Body of pancreas (tissue), 4 donors: ENCODE measurements at regions not wholly inside any gene's neighbourhood (a gene's known extent, or its start where the extent isn't known, plus 50 kb on each side); places are given as distances from the start of the nearest gene placed in this dataset.
"Not testable (repeated sequence)": the region's sequence is repeated elsewhere in the genome, so short reads cannot be mapped to it uniquely, and the experiment has no call there.

Experiments
- ATAC-seq: fragments of 150-250 bp; one replicate; pipeline ENCODE4 v1.9.1; 2016
- DNase-seq, 4 donors: peaks; one replicate each; pipeline ENCODE4 v3.0.0-alpha.2; 2019
- H3K27ac ChIP-seq, 4 donors: fragments of 200-600 bp; sonication (generic); 1 replicate in 3 of 4; 2 replicates in 1 of 4; pipeline versions ENCODE4 v1.5.1 to v1.6.1; 2016 to 2019; ENCODE audit warnings: mild to moderate bottlenecking in 1 of 4, mixed read lengths in 1 of 4, moderate library complexity in 1 of 4
- H3K27me3 ChIP-seq, 2 donors: fragments of 200-600 bp; sonication (generic); one replicate each; pipeline ENCODE4 v1.6.0; 2016; ENCODE audit warnings: mild to moderate bottlenecking in 1 of 2
- H3K36me3 ChIP-seq, 2 donors: fragments of 200-600 bp; sonication (generic); replicated peaks in 1 of 2; 2 replicates each; pipeline ENCODE4 v1.5.1; 2016; ENCODE audit warnings: low read depth in 2 of 2; ENCODE audit not compliant: insufficient read depth in 1 of 2
- H3K4me1 ChIP-seq: fragments of 200-600 bp; sonication (generic); one replicate; pipeline ENCODE4 v1.6.0; 2016
- H3K4me3 ChIP-seq, 2 donors: fragments of 200-600 bp; sonication (generic); 1 replicate in 1 of 2; 2 replicates in 1 of 2; pipeline ENCODE4 v1.5.1; 2016 to 2019
- H3K9me3 ChIP-seq, 3 donors: fragments of 200-600 bp; sonication (generic); 1 replicate in 2 of 3; 2 replicates in 1 of 3; pipeline ENCODE4 v1.5.1; 2016
- POLR2A ChIP-seq, 3 donors: fragments of 450-650 bp; IDR thresholded peaks; one replicate each; pipeline ENCODE4 v1.6.1; 2016; ENCODE audit warnings: antibody characterized with exemption in 3 of 3, mild to moderate bottlenecking in 2 of 3
- WGBS, 2 donors: methylation state at CpG; one replicate each; pipeline ENCODE4 v1.1.5; 2017; 5-methylcytosine and 5-hydroxymethylcytosine counted together
- intact Hi-C: fragments of 100-400 bp; cut with DNase I; formaldehyde crosslinking; loops from one replicate; pipeline ENCODE4 v1.15.1; 2023
- TF ChIP-seq, protein P1 (sequence below), 7 experiments: fragments of 450-650 bp in 4 of 7; fragments of 200-600 bp in 3 of 7; sonication (generic) in 3 of 7; IDR thresholded peaks; one replicate each; pipeline ENCODE4 v1.5.1; 2016 to 2019; ENCODE audit warnings: antibody characterized with exemption in 7 of 7

DNA sequence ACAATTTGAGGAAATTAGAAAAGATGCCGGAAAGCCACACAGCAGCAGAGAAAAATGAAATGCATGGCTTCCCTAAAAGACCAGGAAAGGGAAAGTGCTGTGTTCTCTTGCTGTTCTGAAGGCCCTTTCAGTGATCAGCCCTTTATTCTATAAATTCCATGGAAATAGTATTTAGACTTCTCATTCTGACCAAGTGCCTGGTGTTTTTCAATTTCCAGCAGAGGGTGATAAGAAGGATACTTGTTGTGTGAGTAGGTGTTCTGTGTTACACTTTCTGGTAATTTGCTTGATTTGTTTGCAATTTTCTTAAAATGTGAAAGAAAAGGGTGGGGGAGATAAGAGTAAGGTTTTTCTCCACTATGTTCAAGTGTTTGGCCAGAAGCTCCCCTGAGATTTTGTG, 504.5 kb downstream of the IRS1 start:
- Histone ChIP-seq H3K27ac (no peak overlapping the region), H3K4me3 (no peak overlapping the region), H3K27me3 (no peaks in the 10 kb centered on the region), H3K4me1 (no peaks in the 10 kb centered on the region), H3K9me3 (peaks cover 0 to 5% (median 0%) of the 10 kb centered on the region in 3 donors), H3K36me3 (no peaks in the 10 kb centered on the region)
- TF ChIP-seq POLR2A (IDR thresholded peaks at IDR 0.05), result no peak
- TF ChIP-seq, protein P1, sequence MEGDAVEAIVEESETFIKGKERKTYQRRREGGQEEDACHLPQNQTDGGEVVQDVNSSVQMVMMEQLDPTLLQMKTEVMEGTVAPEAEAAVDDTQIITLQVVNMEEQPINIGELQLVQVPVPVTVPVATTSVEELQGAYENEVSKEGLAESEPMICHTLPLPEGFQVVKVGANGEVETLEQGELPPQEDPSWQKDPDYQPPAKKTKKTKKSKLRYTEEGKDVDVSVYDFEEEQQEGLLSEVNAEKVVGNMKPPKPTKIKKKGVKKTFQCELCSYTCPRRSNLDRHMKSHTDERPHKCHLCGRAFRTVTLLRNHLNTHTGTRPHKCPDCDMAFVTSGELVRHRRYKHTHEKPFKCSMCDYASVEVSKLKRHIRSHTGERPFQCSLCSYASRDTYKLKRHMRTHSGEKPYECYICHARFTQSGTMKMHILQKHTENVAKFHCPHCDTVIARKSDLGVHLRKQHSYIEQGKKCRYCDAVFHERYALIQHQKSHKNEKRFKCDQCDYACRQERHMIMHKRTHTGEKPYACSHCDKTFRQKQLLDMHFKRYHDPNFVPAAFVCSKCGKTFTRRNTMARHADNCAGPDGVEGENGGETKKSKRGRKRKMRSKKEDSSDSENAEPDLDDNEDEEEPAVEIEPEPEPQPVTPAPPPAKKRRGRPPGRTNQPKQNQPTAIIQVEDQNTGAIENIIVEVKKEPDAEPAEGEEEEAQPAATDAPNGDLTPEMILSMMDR (IDR thresholded peaks at IDR 0.05), result no peak
- ATAC-seq (no peak), DNase-seq (no peak)
- intact Hi-C loops, result no loop called here
- WGBS, 2 donors, result 32 to 40% methylated on average over 1 of the region's 1 CpG

DNA sequence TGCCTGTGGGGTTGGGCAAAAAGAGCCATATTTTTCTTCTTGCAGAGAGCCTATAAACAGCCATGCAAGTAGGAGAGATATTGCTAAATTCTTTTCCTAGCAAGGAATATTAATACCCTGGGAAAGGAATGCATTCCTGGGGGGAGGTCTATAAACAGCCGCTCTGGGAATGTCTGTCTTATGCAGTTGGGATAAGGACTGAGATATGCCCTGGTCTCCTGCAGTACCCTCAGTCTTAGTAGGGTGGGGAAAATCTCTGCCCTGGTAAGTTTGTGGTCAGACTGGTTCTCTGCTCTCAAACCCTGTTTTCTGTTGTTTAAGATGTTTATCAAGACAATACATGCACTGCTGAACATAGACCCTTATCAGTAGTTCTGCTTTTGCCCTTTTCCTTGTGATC, 508.3 kb downstream of the IRS1 start:
- H3K9me3 ChIP-seq, H3K36me3 ChIP-seq, H3K4me3 ChIP-seq, DNase-seq, H3K27me3 ChIP-seq, H3K27ac ChIP-seq, H3K4me1 ChIP-seq, ATAC-seq, intact Hi-C loops: not testable (repeated sequence)
- 93 to 100% methylated on average over 1 of the region's 1 CpG for WGBS, 2 donors

- no peaks in the 10 kb centered on the region for H3K36me3 ChIP-seq
- 51 to 70% methylated on average over 2 of the region's 2 CpGs for WGBS, 2 donors
- intact Hi-C loops, result no loop called here
- H3K4me1 ChIP-seq, result no peaks in the 10 kb centered on the region
- DNase-seq (no peak), ATAC-seq (no peak)
- TF ChIP-seq, protein P1 (IDR thresholded peaks at IDR 0.05), result no peak
- TF ChIP-seq POLR2A (IDR thresholded peaks at IDR 0.05), result no peak
- H3K9me3 ChIP-seq, result peaks cover 0 to 5% (median 0%) of the 10 kb centered on the region in 3 donors
- H3K27ac ChIP-seq, result no peak overlapping the region
- no peak overlapping the region for H3K4me3 ChIP-seq
- H3K27me3 ChIP-seq, result no peaks in the 10 kb centered on the region
Measured at GRCh38 chr2:226286916-226287315, 512.7 kb downstream of the IRS1 start.

DNA sequence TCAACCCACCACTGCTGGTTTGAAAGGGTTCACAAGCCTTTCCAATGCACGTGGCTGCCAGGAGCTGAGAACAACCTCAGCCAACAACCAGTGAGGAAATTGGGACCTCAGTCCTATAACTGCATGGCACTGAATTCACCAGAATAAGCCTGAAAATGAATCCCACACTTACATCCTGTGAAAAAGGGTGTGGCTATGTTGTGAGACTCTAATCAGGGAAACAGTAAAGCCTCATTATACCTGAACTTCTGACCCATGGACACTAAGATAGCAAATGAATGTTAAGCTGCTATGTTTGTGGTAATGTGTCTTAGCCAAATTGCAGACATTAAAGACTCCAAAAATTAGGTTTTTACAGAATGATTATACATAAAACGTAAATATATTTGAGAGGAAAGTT, 515.8 kb downstream of the IRS1 start:
- ATAC-seq, result no peak
- intact Hi-C loops, result no loop called here
- H3K27me3 ChIP-seq, result no peaks in the 10 kb centered on the region

GRCh38 chr2:226282151-226282550, 517.5 kb downstream of the IRS1 start:
- intact Hi-C loops, result no loop called here
- TF ChIP-seq, protein P1 (IDR thresholded peaks at IDR 0.05), result no peak
- no peak for TF ChIP-seq POLR2A (IDR thresholded peaks at IDR 0.05)
- no peaks in the 10 kb centered on the region for H3K27me3 ChIP-seq
- H3K27ac ChIP-seq, result no peak overlapping the region
- H3K4me3 ChIP-seq, result no peak overlapping the region
- no peaks in the 10 kb centered on the region for H3K9me3 ChIP-seq
- DNase-seq (no peak), ATAC-seq (no peak)
- H3K4me1 ChIP-seq, result no peaks in the 10 kb centered on the region
- no peaks in the 10 kb centered on the region for H3K36me3 ChIP-seq
- WGBS, 2 donors, result 70 to 84% methylated on average over 1 of the region's 1 CpG

More for the DNA sequence above, 515.8 kb downstream of the IRS1 start:
- Histone ChIP-seq H3K36me3 (no peaks in the 10 kb centered on the region), H3K27ac (no peak overlapping the region), H3K9me3 (no peaks in the 10 kb centered on the region), H3K4me3 (no peak overlapping the region), H3K4me1 (no peaks in the 10 kb centered on the region)
- WGBS, 2 donors, result 53% methylated on average over 2 of the region's 2 CpGs
- DNase-seq, result no peak
- TF ChIP-seq, protein P1 (IDR thresholded peaks at IDR 0.05), result no peak
- TF ChIP-seq POLR2A (IDR thresholded peaks at IDR 0.05), result no peak

DNA sequence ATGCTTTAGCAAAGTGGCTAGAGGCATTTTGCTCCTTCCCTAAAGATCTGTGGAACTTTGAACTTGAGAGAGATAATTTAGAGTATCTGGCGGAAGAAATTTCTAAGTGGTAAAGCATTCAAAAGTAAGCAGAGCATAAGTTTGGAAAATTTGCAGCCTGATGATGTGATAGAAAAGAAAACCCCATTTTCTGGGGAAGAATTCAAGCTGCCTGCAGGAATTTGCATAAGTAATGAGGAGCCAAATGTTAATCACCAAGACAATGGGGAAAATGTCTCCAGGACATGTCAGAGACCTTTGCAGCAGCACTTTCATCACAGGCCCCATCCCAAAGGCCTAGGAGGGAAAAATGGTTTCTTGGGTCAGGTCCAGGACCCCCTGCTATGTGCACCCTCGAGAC, 519.5 kb downstream of the IRS1 start:
- H3K27me3 ChIP-seq, intact Hi-C loops, ATAC-seq, H3K36me3 ChIP-seq, DNase-seq, H3K4me1 ChIP-seq, H3K9me3 ChIP-seq, H3K27ac ChIP-seq, H3K4me3 ChIP-seq: not testable (repeated sequence)
- 67 to 96% methylated on average over 1 to 2 of the region's 2 CpGs for WGBS, 2 donors
